ENCODE measurements at regions not wholly inside any gene's neighbourhood (a gene's known extent, or its start where the extent isn't known, plus 50 kb on each side); places are given as distances from the start of the nearest gene placed in this dataset.

GRCh38 chr20:51092338-51092737 is 69.4 kb upstream of the KCNG1 start:
- DNase-seq, result no peak

DNA sequence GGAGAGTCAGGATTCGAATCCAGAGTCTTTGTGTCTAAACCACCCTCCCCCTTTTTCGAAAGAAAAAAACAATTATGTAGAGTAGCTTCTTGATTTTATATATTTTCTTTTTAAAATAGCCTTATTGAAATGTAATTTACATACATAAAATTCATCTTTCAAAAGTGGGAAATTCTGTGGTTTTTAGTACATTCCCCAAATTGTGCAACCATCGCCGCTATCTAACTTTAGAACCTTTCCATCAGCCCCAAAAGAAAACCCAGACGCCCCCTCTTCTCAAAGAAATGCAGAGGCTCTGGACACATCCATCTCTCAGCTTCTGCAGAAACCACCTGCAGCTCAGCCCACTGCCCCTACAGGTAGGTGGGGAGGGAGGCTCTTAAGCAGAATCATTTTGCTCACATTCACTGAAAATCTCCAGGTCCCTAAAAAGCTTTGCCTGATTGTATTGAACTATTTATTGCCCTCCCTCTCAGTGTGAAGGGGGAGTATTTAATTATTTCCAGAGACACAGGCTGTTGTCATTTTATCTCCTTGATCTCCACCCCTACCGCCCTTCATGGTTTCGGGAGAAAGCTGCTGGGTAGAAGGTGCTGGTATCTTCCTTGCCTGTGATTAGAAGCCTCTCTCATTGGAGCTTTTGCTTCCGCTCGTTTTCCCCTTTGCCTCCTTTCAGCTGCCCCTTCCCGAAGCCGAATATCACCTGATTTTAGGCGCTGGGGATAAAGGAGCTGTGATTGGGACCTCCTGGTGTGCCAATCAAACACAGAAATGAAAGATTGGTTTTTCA is 68.7 kb upstream of the KCNG1 start:
- DNase-seq, result no peak

DNA sequence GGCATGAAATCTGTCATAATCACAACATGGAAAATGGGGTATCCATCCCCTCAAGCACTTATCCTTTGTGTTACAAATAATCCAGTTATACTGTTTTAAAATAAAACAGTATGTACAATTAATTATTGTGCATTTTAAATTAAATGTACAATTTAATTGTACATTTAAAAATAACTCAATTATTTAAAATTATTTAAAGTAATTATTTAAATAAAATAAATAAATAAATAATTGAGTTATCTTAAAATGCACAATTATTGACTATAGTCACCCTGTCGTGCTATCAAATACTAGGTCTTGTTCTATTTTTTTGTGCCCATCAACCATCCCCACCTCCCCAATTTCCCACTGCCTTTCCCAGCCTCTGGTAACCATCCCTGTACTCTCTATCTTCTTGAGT is 66.9 kb upstream of the KCNG1 start:
- DNase-seq, result no peak

DNA sequence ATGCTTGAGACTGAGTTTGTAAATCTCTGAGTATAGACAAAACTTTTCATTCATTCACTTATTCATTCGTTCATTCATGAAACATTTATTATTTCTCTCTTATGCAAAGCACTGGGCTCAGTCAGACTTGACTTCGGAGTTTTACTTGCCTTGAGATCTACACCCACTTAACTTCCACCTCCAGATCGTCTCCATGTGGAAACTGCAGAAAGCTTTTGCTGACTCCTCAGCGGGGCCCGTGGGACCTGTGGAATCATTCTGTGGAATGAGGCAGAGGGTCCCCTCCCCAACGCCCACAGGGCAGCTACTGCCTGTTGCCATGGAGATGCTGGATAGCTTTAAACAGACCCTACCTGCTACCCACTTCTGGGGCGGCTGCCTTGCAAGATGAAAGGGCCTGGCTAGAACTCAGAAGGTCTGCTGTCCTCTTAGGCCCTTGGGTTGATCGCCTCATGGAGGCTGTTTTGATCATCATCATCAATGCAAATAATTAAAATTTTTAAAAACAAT is 66.4 kb upstream of the KCNG1 start:
- no peak for DNase-seq

DNA sequence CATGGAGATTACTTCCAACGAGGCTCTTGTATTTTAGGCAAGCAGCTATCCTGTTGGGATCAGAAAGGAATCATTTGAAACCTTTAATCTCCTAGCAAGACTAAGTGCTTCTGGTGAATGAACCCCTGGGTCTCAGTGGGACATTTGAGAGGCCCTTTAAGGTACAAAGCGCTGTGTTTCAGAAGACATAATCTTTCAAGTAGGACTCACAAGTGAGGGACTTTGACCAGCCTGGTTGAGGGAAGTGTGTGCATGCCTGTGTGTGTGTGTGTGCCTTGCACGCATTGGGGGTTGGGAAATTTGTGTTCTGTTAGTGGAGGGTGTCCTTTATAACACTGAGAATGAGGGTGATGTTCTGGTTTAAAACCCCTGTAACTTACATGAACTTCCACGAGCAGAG is 64.4 kb upstream of the KCNG1 start:
- DNase-seq, result no peak

GRCh38 chr20:51085769-51086168 is 62.9 kb upstream of the KCNG1 start:
- DNase-seq, result no peak

DNA sequence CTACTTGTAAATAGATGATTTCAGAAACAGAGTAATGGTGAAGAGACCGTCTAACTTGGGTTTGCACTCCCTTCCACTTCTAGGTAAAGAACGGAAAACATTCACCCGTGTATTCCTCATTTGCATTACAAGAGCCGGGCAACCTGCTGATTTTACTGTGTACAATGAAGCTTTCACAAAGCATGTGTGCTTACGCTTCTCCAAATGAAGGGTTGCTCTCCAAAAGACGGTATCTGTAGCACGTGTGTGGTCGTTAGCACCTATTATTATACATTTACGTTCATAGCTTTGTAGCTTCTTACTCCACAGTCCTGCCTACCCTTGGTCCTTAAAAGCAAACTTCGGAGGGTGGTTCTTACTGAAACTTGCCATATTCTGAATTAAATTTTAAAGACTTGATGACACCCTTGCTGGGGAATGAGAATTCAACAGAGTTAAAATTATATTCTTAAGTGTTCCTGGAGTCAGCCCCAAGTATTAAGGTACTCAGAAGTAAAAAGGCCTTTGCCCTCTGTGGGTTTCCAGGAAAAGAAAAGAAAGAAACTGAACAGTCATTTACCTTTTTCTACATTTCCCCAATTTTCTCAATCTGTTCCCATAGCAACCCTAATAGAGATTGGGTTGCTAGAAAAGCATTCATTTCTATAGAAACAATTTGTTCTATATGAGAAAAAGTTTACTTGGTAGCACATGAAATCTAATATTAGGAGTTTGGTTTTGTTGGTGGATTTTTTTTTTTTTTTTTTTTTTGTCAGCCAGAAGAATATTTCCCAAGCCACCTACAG is 61.9 kb upstream of the KCNG1 start:
- no peak for DNase-seq

GRCh38 chr20:51083447-51083846 is 60.5 kb upstream of the KCNG1 start:
- DNase-seq, result no peak

- DNase-seq, result no peak
These were observed 60.1 kb upstream of the KCNG1 start for GRCh38 chr20:51082988-51083387.

GRCh38 chr20:51080516-51080915 is 57.6 kb upstream of the KCNG1 start:
- DNase-seq, result no peak

DNA sequence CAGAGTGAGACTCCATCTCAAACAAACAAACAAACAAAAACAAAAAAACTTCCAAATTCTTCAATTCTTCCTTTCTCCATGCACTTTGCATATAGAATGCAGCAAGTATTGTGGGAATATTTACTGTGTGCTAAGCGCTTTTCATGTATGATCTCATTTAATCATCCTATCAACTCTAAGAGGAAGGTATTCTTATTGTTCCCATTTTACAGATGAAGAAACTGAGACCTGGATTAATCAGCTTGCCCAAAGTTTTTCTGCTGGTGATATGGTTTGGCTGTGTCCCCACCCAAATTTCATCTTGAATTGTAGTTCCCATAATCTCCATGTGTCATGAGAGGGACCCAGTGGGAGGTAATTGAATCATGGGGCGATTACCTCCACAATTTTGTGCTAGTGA is 56.6 kb upstream of the KCNG1 start:
- DNase-seq, result no peak

GRCh38 chr20:51077686-51078060 is 54.8 kb upstream of the KCNG1 start:
- no peak for DNase-seq

- DNase-seq, result no peak
These were observed 54.1 kb upstream of the KCNG1 start for GRCh38 chr20:51076786-51077685.

GRCh38 chr20:51074062-51074461 is 51.2 kb upstream of the KCNG1 start:
- DNase-seq, result no peak
